ENCODE measurements at regions not wholly inside any gene's neighbourhood (a gene's known extent, or its start where the extent isn't known, plus 50 kb on each side); places are given as distances from the start of the nearest gene placed in this dataset.
A peak's percentile ranks its signal among the peaks of the same experiment; 100 is the strongest.

DNA sequence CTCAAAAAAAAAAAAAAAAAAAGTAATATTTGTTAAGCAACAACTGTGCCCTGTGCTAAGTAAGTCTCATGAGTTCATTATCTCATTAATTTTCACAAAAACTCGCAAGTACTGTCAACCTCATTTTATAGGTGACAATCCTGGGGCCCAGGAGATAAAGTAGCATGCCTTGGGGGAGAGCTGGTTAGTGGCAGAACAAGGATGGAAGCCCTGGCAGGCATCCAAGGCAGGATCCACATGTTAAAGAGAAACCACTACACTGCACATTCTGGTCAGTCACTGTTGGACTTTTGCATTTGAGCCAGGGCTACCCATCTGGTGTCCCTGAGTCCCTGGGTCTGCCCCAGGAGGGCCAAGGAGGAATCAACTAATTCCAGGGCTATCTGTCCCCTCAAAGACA is 54.6 kb downstream of the ZFP36L2 start:
- DNase-seq, result no peak

DNA sequence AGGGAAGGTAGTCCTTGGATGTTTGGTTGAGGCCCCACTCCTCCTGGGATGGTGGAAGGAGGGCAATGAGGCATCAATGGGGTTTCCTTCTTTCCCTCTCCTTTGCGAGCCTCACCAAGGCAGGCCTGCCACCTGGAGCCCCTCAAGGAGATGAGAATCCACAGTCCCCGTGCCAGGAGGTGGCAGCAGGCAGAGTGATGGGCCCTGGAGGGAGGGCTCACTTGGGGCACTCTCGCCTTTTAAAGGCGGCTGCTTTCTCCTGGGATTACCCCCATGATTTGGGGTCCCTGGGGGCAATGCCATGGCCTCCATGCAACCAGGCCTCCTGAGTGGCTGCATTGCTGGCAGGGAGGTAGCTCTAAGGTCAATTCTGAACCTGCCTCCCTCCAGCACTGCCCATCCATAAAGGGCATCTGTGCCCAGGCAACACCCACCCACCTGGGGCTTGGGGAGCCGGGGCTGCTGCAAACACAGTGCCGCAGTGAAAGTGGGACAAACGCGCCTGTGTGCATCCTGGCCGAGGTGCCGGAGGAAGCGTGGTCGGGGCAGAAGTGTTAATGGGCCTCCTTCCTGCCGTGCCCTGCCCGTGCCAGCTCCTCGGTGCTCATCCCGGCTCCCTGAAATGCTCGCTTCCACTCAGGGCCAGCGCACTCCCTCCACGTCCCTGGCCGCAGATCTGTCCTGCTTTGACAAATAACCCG is 55.9 kb downstream of the ZFP36L2 start:
- DNase-seq, result no peak

DNA sequence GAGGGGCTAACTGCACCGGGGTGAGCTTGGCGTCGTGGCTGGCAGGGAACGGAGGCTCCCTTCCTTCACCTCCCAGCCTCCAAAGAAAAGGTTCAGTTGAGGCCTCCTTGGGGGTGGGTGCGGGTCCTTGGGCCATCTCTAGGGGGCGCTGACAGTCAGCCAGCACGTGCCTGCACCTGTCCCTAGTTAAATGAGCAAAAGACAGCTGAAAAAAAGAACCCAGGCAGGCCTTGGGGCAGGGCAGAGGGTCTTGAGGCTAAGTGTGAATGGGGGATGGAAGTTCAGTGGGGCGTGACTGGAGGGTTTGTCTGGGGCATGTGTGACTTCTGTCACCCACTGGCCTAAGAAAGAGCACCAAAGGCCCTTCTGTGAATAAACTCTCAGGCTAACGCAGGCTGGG is 56.4 kb downstream of the ZFP36L2 start:
- peak; percentile 77 for DNase-seq

DNA sequence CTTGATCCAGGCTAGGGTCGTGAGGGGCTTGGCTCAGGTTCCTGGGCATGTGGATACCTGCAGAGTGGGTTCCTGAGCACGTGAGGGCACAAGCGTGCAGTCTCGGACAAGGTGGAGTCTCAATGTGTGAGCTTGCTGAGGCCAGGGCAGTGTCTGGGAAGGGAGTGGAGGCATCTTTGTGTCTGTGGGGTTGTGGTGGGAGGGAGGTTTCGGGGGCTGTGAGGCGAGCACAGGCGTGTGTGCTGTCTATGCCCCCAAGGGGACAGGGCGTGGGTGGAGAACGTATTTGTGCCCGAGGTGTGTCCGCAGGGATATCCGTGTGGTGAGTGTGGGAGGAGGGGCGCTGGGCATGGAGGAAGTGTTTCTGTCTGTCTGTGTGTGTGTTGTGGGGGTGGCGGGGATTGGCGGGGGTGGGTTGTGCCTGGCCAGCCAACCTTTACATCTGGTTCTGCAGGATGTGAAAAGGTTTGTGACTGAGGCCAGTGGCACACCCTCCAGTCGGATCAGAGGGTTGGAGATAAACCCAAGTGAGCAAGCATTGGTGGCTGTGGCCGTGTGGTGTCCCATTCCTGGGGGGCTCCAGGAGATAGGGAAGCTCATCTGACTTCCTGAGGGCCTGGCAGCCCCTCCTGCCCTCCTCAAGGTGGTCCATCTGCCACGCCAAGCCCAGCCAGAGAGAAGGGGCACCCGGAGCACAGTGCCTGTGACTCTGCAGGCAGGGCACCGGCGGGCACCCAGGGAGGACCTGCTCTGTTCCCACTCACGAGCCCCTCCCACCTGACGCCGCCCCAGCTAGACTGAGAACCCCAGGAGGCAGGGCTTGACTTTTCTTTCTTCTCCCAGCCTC is 57.1 kb downstream of the ZFP36L2 start:
- no peak for DNase-seq

DNA sequence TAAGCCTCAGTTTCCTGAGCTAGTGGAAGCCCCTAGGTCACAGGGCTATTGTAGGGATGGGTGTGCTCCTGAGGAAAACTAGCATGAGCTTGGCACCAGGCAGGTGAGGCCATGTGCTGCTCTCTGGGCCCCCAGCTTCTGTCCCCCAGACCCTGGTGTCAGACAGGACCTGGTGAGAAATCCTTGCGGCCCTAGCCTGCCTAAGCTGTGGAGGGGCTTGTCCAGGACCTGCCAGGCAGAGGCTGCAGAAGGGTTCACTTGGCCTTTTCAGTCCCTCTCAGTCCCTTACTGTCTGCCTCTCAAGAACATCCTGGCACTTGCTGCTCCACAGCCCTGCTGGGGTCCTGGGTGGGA is 58.4 kb downstream of the ZFP36L2 start:
- DNase-seq, result no peak

DNA sequence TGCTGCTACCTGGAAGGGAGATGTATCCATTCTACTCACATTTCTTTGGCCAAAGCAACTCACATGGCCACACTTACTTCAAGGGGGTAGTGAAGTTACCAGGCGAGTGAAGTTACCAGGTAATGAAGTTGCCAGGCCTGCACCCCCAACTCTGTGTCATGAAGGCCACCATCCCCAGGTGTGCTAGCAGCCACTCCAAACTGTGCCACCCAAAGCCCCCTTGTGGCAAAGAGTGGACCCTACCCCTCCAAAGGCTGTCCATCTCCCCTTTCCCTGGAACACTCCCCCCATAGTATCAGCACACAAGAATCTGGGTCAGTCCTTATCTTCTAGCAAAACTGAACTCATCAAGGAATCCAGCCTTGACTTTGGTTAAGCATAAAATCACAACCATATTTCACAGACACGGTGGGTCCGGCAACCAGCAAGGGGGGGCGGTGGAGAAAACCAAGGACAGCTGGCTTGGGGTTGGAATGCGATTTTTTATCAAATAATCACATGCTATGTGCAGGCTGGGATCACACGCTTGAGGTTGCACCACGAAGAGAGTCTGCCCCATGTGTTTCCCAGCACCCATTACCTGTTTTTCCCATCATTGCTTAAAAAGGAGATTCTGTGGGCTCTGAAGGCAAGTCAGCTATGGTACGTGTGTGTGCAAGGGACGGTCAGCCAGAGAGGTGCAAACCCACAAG is 60.9 kb downstream of the ZFP36L2 start:
- DNase-seq, result no peak

DNA sequence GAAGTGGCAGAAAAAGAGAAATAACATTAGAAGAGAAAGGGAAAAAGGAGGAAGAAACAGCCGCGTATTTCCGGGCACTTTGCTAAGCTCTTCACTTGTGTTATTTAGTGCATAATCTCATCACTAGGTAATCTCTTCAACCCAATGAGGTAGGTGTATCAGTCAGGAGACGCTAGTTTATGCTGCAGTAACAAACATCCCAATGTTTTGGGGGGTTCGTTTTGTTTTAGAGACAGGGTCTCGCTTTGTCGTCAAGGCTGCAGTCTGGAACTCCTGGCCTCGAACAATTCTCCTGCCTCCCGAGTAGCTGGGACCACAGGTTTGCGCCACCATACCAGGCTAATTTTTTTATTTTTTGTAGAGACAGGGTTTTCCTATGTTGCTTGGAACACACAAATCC is 61.7 kb downstream of the ZFP36L2 start:
- no peak for DNase-seq

DNA sequence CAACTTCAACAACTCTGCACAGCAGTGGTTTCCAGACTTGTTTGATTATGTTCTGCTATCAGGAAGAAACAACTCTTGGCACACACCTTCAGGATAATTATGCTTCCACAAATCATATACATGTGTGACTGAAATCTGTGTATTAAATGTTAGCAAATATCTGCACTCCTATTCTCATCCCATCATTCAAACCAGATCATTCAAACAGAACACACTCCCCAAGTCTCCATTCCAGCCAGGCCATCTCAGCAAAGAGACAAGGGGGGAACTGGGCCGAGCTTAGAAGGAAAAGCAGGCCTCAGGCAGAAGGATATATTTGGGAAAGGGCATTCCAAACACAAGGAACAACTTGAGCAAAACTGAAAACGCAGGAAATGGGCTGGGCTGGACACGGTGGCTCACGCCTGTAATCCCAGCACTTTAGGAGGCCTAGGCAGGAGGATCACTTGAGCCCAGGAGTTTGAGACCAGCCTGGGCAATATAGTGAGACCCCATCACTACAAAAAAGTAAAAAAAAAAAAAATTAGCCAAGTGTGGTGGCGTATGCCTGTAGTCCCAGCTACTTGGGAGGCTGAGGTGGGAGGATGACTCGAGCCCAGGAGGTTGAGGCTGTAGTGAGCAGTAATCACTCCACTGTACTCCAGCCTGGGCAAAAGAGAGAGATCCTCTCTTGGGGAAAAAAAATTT is 62.7 kb downstream of the ZFP36L2 start:
- no peak for DNase-seq

DNA sequence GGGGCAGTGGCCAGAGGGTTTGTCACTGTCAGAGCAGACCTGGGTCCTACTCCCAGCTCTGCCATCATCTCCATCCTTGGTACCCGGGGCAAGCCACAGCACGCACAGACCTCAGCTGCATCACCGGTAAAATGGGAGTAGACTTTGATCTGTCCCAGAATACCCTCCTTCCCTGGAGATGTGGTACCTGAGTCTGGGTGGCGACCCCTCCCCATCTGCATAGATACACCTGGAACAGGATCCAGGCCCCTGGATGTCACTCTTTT is 64.0 kb downstream of the ZFP36L2 start:
- DNase-seq, result no peak

DNA sequence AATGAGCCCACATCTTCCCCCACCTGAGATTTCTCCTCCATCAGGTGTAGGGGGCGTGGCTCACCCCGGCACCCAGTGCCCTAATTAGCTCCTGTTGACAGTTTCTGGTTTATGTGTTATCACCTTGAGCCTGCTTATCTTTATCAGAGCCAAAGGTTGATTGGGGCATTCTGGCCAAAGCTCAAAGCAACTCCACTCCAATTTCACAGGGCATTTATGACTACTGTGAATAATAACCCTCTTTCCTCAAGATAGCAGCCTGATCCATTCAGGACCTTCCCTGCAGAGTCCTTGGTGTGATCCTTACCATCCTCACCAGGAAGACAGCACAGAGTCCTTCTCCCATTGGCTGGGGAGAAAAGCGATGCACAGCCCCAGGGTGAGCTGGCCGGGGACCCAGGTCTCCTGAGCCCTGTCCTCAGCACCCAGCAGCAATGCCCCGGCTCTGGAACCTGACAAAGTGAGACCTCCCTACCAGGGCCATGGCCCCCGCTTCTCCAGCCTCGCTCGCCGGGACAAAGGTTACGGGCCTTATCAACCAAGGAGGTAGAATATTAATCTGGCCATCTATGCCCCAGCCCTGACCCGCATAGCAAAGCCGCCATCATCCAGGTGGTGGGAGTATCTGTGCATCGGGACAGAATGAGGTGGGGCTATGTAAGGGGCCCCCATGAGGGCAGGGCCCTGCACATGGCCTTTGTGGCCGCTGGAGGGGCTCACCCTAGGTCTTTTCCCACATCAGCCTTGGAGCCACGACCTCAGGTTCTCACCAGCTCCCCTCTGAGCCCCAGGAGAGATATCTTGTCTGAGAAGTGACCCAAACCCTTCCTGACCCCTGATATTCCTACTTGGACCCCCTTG is 64.5 kb downstream of the ZFP36L2 start:
- no peak for DNase-seq

DNA sequence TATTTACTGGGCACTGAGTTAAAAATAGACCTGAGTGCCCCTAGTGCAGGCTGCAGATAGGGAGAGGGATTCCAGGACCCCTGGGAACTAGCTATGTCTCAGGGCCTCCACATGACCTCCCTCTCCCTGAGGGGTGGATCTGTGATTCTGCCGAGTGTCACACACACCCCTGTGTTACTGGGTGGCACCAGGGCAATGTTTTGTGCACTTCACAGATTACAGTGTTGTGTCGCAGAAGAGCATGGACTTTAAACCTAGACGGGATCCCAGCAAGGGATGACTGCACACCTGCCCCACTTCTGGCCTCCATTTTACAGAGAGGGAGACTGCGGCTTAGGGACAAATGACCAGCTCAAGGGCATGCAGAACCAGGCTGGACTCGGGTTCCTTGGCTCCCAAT is 65.6 kb downstream of the ZFP36L2 start:
- DNase-seq, result no peak

DNA sequence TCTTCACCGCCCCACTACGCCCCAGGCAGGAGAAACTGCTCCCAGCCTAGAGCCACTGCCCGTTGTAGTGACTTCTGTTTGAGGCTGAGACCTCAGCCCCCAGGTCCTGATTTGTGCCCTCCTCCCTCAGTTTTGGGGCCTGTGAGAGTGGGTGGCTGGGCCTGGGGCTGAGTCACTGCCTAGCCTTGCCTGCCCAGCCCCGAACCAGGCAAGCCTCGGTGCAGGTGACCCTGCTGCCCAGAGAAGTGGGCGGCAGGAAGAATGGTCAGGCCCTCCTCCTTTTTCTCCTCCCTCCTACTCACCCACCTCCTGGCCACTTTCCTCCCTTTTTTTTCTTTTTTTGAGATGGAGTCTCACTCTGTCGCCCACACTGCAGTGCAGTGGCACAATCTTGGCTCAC is 66.6 kb downstream of the ZFP36L2 start:
- DNase-seq, result no peak

DNA sequence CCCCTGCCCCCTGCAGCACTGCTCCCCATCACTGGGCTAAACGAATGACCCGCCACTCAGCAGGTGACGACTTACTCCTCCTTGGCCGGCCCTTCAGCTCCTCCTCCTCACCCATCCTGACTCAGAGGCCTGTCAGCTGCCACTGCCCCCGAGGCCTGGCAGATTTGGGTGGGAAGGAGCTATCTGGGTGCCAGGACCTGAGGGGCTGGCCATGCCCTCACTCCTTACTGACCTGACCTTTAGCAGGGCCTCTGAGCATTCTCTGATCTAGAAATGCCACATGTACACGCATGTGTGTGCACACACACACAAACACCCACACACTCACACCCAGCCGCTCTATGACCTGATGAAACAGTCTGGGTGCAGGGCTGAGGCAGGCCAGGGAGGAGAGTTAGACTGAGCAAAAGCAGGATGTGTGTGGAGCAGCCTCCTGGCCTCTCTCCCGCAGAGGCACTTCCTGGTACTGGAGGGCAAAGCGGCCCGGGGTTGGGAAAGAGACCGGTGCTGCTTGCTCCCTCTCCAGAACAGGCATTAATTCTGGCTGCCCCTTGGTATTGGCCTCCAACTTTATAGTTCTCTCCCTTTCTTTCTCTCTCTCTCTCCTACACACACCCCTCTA is 68.0 kb downstream of the ZFP36L2 start:
- peak; percentile 78 for DNase-seq

DNA sequence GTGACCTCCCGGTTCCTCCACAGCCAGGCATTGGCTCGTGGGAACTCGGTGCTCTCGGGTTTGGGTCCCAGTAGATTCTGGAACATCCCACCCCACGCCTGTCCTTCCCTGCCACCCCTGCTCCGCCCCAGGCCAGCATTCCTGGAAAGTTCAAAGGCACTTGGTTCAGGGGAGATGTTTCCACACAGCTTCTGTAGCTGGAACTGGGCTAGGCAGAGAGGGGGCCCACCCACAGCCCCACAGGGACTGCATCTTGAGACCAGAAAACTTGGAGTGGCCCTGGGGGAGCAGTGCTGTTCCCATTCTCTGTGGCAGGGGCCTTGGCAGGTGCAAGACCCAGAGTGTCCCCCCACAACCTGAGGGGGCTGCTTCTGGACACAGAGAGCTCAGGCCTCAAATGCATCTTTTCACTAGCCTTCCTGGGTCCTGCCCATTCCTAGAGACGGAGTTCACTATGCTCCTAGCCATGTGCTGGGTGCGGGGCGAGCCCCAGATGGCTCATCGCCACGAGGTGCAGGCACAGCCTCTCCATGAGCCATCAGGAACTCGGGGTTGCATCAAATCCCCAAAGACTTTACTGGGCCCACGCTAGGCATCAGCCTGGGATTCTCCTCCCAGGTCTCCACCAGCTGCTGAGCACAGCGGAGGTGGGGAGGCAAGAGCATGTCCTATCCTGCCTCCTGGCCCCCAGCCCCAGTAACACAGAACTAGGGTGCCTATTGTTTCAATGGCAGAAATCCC is 68.7 kb downstream of the ZFP36L2 start:
- DNase-seq, result no peak

DNA sequence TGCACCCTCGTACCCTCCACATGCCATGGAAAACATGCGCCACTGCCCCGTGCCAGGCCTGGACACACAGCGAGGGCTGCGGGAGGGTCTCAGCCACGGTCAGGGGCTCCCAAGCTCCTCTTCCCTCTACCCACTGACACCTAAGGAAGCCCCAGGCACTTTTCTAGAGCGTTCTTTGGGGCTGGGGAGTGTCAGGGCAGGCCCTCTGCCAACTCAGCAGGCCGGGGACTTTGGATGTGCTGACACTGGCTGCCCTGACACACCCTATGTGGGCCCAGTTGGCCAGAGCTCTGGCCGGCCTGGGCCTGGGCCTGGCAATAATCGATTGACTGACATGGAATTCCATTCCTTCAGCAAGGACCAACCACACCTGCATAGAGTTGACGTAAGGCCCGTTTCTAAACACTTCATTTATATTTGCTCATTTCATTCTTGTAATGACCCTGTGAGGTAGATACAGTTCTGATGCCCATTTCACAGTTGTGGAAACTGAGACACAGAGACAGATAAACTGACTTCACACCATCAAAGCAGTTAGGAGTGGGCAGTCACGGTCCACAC is 70.5 kb downstream of the ZFP36L2 start:
- no peak for DNase-seq

DNA sequence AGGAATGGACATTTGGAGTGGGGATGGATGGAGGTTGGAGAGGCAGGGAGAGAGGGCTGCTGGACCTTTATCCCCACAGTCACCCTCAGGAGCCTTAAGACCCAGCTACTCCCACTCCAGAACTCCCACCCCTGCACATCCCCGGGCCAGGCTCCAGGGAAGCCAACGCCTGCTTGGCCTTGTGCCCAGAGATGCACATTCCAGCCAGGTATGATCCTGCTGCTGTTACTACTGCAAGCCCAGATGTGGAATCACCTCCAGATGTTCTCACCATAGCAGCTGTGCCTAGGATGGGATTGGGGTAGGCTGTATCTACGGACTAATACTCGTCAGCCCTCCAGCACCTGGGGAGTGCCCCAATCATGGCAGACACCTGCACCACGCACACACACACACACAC is 71.7 kb downstream of the ZFP36L2 start:
- no peak for DNase-seq

DNA sequence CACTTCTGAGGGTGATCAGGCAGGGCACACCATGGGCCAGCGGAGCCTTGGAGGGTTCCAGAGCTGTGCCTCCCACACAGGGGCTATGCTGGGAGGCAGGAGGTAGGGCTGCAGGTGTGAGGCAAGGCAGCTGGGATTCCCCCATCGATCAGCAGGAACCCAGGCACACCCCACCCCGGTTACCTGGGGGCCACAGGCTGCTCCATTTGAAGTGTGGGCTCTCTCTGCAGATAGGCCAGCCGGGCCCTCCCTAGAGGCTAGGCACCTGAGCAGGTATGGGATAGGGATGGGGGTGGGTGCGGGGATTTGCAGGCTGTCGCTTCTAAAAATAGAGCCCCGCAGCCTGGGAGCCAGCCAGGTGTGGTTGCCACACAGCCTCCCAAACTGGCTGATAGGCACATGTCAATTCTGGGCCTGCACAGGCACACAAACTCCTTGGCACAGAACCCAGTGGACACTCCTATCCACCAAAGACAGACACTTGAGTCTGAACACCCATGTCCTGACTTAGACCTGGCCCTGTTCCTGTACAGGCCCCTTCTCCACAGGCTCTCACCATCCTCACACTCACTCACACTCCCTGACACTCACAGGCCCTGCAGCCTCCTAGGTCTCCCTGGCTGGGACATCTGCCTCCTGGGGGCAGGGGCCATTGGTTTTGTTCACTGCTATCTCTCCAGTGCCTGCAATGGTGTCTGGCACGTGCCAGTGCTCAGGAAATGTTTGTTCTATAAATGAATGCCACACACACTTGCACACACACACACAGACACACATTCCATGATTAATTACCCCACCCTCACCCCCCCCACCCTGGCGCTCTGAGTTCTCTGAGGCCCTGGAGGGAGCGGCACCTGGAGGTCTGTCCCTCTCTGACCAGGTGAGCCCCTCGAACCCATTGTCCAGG is 73.4 kb downstream of the ZFP36L2 start:
- DNase-seq, result no peak

DNA sequence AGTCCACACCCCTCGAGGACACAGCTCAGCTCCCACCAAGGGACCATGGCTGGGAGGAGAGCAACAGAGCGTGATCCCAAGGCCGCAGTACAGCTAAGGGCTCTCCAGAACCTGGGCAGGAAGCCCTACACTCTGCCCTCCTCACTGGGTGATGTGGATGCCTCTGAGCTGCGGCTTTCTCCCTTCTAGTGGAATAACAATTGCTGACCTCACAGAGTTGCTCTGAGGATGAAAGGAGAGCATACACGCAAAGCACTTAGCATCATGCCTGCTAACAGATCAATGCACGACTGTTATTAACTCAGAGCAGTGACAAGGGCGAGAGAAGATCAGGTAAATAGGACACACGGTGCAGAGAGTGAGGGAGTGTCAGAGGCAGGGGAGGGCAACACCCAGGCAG is 74.2 kb downstream of the ZFP36L2 start:
- no peak for DNase-seq

DNA sequence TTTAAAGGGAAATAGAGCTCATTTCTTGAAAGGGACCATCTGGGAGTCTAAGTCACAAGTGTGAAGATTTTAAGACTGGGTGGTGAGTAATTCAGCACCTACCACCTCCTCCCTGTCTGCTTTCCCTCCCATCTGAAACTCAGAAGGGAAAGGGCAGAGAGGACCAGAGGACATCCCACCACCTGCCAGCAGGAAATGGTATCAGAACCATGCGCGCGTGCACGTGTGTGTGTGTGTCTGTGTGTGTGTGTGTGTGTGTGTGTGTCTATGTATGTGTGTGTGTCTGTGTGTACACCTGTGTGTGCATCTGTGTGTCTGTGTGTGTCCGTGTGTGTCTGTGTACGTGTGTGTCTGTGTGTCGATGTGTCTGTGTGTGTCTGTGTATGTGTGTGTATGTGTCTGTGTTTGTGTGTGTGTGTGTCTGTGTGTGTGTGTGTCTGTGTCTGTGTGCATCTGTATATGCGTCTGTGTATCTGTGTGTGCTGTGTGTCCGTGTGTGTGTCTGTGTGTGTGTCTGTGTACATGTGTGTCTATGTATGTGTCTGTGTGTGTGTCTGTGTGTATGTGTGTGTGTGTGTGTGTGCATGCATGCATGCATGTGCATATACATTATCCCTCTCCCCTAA is 76.8 kb downstream of the ZFP36L2 start:
- DNase-seq, result peak; percentile 86

DNA sequence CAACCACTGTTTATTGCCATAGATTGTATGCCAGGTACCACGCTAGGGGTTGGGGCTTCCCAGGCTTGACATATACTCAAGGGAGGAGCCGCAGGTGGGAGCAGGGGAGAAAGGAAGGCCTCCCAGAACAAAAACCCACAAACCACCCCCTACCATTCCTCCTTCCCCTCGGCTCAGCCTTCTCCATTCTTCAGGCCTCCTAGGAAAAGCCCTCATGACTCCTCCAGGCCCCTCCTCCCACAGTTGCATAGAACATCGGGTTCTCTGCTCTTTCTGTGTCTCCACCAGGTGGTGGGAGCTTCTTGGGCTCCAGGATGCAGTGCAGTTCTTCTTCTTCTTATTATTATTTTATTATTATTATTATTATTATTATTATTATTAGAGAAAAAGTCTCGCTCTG is 80.3 kb downstream of the ZFP36L2 start:
- no peak for DNase-seq

Measured in activated CD4-positive, alpha-beta T cell treated with anti-CD3 and anti-CD28 coated beads, Interleukin-10, Interleukin-2, amounts not matched to agents 100 ng/mL and 50 ng/mL, durations not matched to agents 16 hours and 8 hours (primary cell).